Peyer's patch (tissue), 4 donors: ENCODE measurements at regions not wholly inside any gene's neighbourhood (a gene's known extent, or its start where the extent isn't known, plus 50 kb on each side); places are given as distances from the start of the nearest gene placed in this dataset.
A peak's percentile ranks its signal among the peaks of the same experiment; 100 is the strongest.
"Not testable (repeated sequence)": the region's sequence is repeated elsewhere in the genome, so short reads cannot be mapped to it uniquely, and the experiment has no call there.

Experiments
- DNase-seq, 3 donors: peaks; one replicate each; pipeline ENCODE4 v3.0.0-alpha.2; 2017 to 2019
- H3K27ac ChIP-seq, 4 donors: fragments of 200-600 bp; sonication (generic); one replicate each; pipeline ENCODE4 v1.5.1; 2016 to 2019
- H3K27me3 ChIP-seq, 2 donors: fragments of 200-600 bp; sonication (generic); one replicate each; pipeline ENCODE4 v1.5.1; 2019
- H3K36me3 ChIP-seq, 3 donors: fragments of 200-600 bp; sonication (generic); one replicate each; pipeline ENCODE4 v1.5.1; 2016 to 2019
- H3K4me1 ChIP-seq, 4 donors: fragments of 200-600 bp; sonication (generic); one replicate each; pipeline ENCODE4 v1.5.1; 2016 to 2019
- H3K4me3 ChIP-seq, 4 donors: fragments of 200-600 bp; sonication (generic); 1 replicate in 3 of 4; 2 replicates in 1 of 4; pipeline ENCODE4 v1.5.1; 2016 to 2019; ENCODE audit warnings: mild to moderate bottlenecking in 1 of 4
- H3K9me3 ChIP-seq, 4 donors: fragments of 200-600 bp; sonication (generic); one replicate each; pipeline ENCODE4 v1.5.1; 2016 to 2019; ENCODE audit warnings: mild to moderate bottlenecking in 1 of 4
- POLR2A ChIP-seq, 2 donors: fragments of 450-650 bp; IDR thresholded peaks; one replicate each; pipeline ENCODE4 v1.5.1; 2017; ENCODE audit warnings: antibody characterized with exemption in 2 of 2, mild to moderate bottlenecking in 2 of 2, moderate library complexity in 2 of 2
- TF ChIP-seq, protein P1 (sequence below), 6 experiments: fragments of 450-650 bp in 4 of 6; fragments of 200-600 bp in 2 of 6; sonication (generic) in 1 of 6; IDR thresholded peaks; one replicate each; pipeline ENCODE4 v1.5.1; 2017 to 2019; ENCODE audit warnings: antibody characterized with exemption in 6 of 6, mild to moderate bottlenecking in 3 of 6, moderate library complexity in 1 of 6

DNA sequence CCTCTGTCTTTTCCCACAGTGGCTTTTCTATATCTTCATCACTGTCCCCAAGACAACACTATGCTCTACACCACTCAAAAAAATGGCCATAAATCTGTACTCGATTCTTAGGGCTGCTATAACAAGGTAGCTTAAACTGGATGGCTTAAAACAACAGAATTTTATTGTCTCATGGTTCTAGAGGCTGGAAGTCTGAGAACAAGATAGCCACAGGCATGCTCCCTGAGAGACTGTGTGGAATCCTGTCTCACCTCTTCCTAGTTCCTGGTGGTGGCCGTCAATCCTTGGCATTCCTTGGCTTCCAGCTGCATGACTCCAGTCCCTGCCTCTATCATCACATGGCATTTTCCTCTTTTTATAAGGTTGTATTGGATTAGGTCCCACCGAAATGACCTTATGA is 70.7 kb upstream of the DCLK2 start:
- no peaks in the 10 kb centered on the region for H3K9me3 ChIP-seq
- H3K36me3 ChIP-seq: no peaks in the 10 kb centered on the region
- peak overlapping the region in 1 of 4 donors; percentile 6 for H3K27ac ChIP-seq
- no peaks in the 10 kb centered on the region for H3K4me1 ChIP-seq
- TF ChIP-seq, protein P1, sequence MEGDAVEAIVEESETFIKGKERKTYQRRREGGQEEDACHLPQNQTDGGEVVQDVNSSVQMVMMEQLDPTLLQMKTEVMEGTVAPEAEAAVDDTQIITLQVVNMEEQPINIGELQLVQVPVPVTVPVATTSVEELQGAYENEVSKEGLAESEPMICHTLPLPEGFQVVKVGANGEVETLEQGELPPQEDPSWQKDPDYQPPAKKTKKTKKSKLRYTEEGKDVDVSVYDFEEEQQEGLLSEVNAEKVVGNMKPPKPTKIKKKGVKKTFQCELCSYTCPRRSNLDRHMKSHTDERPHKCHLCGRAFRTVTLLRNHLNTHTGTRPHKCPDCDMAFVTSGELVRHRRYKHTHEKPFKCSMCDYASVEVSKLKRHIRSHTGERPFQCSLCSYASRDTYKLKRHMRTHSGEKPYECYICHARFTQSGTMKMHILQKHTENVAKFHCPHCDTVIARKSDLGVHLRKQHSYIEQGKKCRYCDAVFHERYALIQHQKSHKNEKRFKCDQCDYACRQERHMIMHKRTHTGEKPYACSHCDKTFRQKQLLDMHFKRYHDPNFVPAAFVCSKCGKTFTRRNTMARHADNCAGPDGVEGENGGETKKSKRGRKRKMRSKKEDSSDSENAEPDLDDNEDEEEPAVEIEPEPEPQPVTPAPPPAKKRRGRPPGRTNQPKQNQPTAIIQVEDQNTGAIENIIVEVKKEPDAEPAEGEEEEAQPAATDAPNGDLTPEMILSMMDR (IDR thresholded peaks at IDR 0.05): no peak
- TF ChIP-seq POLR2A (IDR thresholded peaks at IDR 0.05): no peak
- DNase-seq: no peak
- H3K27me3 ChIP-seq: no peaks in the 10 kb centered on the region
- no peak overlapping the region for H3K4me3 ChIP-seq

DNA sequence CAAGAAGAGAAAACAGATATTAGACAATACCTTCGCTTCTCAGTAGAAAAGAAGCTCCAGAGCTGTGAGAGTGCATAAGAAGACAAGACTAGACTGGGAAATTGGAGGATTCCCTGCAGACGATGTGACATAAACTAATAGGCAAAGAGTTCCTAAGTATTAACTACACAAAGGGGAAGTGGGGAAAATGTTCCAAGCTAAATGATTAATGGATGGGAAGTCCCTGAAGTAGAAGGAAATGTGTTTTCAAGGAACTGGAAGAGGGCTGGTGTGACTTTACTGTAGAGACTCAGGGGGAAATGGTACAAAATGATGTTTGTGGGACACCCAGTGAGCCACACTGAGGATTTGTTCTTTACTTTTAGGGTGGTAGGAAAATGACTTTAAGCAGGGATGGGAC is 69.7 kb upstream of the DCLK2 start:
- H3K4me1 ChIP-seq: no peaks in the 10 kb centered on the region
- no peaks in the 10 kb centered on the region for H3K27me3 ChIP-seq
- no peaks in the 10 kb centered on the region for H3K9me3 ChIP-seq
- TF ChIP-seq POLR2A (IDR thresholded peaks at IDR 0.05): no peak
- TF ChIP-seq, protein P1 (IDR thresholded peaks at IDR 0.05): no peak
- H3K4me3 ChIP-seq: no peak overlapping the region
- no peaks in the 10 kb centered on the region for H3K36me3 ChIP-seq
- no peak for DNase-seq
- no peak overlapping the region for H3K27ac ChIP-seq

DNA sequence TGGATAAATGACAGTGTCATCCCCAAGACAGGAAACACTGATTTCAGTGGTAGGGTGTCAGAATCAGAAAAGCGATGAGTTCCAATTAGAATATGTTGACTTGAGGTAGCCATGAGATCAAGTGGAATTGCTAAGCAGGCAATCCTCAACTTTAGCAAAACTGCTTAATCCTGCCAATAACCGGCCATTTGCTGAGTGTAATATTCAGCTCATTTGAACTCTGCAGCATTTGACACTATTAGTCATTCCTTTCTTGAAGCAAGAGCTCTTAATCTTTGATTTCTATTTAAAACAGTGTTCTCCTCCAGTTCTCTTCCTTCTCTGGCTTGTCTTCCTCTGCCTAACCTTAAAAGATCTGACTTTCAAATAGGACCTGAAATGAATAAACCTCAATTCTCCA is 68.7 kb upstream of the DCLK2 start:
- H3K4me1 ChIP-seq: no peaks in the 10 kb centered on the region
- no peaks in the 10 kb centered on the region for H3K36me3 ChIP-seq
- no peak for DNase-seq
- TF ChIP-seq, protein P1 (IDR thresholded peaks at IDR 0.05): no peak
- no peak for TF ChIP-seq POLR2A (IDR thresholded peaks at IDR 0.05)
- H3K4me3 ChIP-seq: no peak overlapping the region
- H3K27me3 ChIP-seq: no peaks in the 10 kb centered on the region
- no peak overlapping the region for H3K27ac ChIP-seq
- no peaks in the 10 kb centered on the region for H3K9me3 ChIP-seq

DNA sequence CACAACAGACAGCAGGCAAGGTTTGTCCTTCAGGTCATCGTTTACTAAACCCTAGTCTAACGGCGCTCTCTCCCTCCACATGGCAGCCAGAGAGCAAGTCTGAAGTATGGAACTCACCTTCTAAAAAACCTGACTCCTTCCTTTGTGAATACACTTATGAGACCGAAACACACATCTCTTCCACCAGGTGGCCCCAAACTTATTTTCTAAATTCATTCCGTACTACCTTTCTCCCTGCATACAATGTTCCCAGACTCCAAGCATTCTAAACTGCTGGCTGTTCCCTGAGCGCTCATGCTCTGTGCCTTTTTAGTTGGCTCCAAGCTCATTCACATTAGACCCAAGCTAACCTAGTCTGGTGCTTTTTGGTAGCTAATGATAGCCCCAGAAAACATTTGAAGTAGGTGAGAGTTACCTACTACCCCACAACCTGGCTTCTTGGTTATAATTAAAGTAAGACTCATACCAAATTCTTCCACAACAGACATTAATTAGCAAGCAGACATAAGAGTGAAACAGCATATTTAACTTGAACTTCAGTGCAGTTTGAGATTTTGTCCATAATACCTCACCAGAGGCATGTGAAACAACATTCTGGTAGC is 67.6 kb upstream of the DCLK2 start:
- DNase-seq: peak in 2 of 3 donors; percentile 17 to 53
- Histone ChIP-seq H3K9me3 (no peaks in the 10 kb centered on the region), H3K36me3 (no peaks in the 10 kb centered on the region), H3K4me1 (no peaks in the 10 kb centered on the region), H3K27me3 (no peaks in the 10 kb centered on the region), H3K4me3 (no peak overlapping the region), H3K27ac (no peak overlapping the region)
- no peak for TF ChIP-seq POLR2A (IDR thresholded peaks at IDR 0.05)
- TF ChIP-seq, protein P1 (IDR thresholded peaks at IDR 0.05): peak in 4 of 6 experiments; percentile 34 to 49 (median 38)

DNA sequence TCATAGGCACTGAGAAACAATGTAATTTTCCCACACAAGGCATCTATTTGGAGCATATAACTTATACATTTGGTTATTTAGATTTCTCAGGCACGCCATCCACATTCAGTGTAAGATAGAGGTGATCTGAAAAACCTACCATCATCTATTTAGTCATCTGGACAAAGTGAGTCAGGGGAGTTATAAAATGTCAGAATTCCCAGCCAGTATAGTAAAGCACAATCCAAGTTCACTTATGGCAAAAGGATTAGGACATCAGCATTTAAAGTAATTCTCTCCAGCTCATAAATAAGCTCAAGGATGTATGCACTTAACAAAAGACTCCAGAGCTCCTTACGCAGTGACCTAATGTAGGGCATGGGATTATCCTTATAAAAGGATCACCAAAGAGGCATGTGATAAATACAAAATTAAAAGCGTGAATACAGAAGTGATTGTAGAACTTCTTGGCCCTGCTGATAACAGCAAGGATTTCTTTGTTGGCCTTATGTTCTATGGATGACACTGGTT is 65.3 kb upstream of the DCLK2 start:
- no peaks in the 10 kb centered on the region for H3K9me3 ChIP-seq
- TF ChIP-seq POLR2A (IDR thresholded peaks at IDR 0.05): no peak
- TF ChIP-seq, protein P1 (IDR thresholded peaks at IDR 0.05): no peak
- no peak overlapping the region for H3K27ac ChIP-seq
- no peaks in the 10 kb centered on the region for H3K4me1 ChIP-seq
- H3K4me3 ChIP-seq: no peak overlapping the region
- H3K27me3 ChIP-seq: no peaks in the 10 kb centered on the region
- no peak for DNase-seq
- no peaks in the 10 kb centered on the region for H3K36me3 ChIP-seq

DNA sequence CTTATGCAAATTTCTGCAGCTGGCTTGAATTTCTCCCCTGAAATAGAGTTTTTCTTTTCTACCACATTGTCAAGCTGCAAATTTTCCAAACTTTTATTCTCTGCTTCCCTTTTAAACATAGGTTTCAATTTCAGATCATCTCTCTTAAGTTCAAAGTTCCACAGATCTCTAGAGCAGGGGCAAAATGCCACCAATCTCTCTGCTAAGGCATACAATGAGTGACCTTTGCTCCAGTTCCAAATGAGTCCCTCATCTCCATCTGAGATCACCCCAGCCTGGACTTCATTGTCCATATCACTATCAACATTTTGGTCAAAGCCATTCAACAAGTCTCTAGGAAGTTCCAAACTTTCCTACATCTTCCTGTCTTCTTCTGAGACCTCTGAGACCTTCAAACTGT is 62.3 kb upstream of the DCLK2 start:
- H3K27ac ChIP-seq, H3K9me3 ChIP-seq, DNase-seq, H3K27me3 ChIP-seq, H3K4me1 ChIP-seq, H3K4me3 ChIP-seq, H3K36me3 ChIP-seq: not testable (repeated sequence)

DNA sequence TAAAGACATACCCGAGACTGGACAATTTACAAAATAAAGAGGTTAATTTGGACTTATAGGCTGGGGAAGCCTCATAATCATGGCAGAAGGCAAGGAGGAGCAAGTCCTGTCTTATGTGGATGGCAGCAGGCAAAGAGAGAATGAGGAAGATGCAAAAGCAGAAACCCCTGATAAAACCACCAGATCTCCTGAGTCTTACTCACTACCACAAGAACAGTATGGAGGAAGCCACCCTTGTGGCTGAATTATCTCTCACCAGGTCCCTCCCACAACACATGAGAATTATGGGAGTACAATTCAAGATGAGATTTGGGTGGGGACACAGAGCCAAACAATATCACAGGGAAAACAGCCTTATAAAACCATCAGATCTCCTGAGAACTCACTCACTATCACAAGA is 61.6 kb upstream of the DCLK2 start:
- H3K9me3 ChIP-seq, H3K4me1 ChIP-seq, H3K4me3 ChIP-seq, H3K27me3 ChIP-seq, DNase-seq, H3K27ac ChIP-seq, H3K36me3 ChIP-seq: not testable (repeated sequence)
